Thyroid gland (tissue), 4 donors: ENCODE measurements at regions not wholly inside any gene's neighbourhood (a gene's known extent, or its start where the extent isn't known, plus 50 kb on each side); places are given as distances from the start of the nearest gene placed in this dataset.

Experiments
- CTCF ChIP-seq, 6 experiments: fragments of 200-600 bp in 3 of 6; fragments of 450-650 bp in 3 of 6; sonication (generic) in 3 of 6; IDR thresholded peaks; one replicate each; pipeline ENCODE4 v1.5.1; 2016 to 2019; ENCODE audit warnings: antibody characterized with exemption in 6 of 6, mild to moderate bottlenecking in 2 of 6, inconsistent platforms in 1 of 6, moderate library complexity in 1 of 6
- POLR2A ChIP-seq, 2 donors: fragments of 450-650 bp; IDR thresholded peaks; one replicate each; pipeline ENCODE4 v1.6.1; 2017; ENCODE audit warnings: antibody characterized with exemption in 2 of 2, mild to moderate bottlenecking in 2 of 2, moderate library complexity in 1 of 2

DNA sequence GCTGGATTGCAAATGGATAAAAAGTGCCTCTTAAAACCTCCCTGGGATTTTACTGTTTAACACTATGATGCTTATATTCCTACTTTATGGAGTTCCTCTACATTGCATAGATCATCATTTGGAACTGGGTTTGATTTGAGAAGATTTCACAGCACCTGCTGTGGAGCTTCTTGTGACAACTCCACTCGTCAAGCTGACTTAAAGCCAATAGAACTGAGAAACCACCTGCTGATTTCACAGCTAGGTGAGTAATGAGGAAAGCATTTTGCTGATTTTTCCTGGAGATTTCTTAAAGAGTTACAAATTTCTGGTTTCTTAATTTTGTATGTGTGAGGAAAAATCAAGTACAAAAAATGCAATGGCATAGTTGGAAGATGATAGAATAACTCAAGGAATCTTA, 739.1 kb upstream of the LRRTM1 start:
- TF ChIP-seq POLR2A (IDR thresholded peaks at IDR 0.05) = no peak
- no peak for TF ChIP-seq CTCF (IDR thresholded peaks at IDR 0.05)
